ENCODE measurements at regions not wholly inside any gene's neighbourhood (a gene's known extent, or its start where the extent isn't known, plus 50 kb on each side); places are given as distances from the start of the nearest gene placed in this dataset.

- Histone ChIP-seq H3K79me2 (ENCODE audit: insufficient read depth) (no peaks in the 10 kb centered on the region), H3F3A (replicated peaks; ENCODE audit: insufficient read depth) (no peaks in the 10 kb centered on the region), H3K9me2 (no peaks in the 10 kb centered on the region), H3K9ac (no peak overlapping the region), H3K9me3 (no peaks in the 10 kb centered on the region), H3K4me2 (no peak overlapping the region), H2AFZ (ENCODE audit: low read depth) (no peak overlapping the region), H3K27ac (ENCODE audit: low read depth in 2 of 2, low read length in 1 of 2) (no peak overlapping the region), H3K4me3 (ENCODE audit: low read depth in 2 of 2, low read length in 1 of 2) (no peak overlapping the region), H4K20me1 (ENCODE audit: insufficient read depth) (no peaks in the 10 kb centered on the region), H3K36me3 (replicated peaks in 1 of 2; ENCODE audit: control insufficient read depth in 1 of 2, insufficient read depth in 2 of 2, low read length in 1 of 2) (no peaks in the 10 kb centered on the region), H3K27me3 (ENCODE audit: insufficient read depth) (no peaks in the 10 kb centered on the region), H3K4me1 (ENCODE audit: control insufficient read depth in 1 of 2, insufficient read depth in 2 of 2, low read depth in 1 of 2, low read length in 1 of 2) (no peaks in the 10 kb centered on the region)
- no peak for DNase-seq
- TF ChIP-seq POLR2AphosphoS5 (IDR thresholded peaks at IDR 0.05; ENCODE audit: low read depth, low read length) (no peak), USF1 (IDR thresholded peaks at IDR 0.05; ENCODE audit: borderline replicate concordance, low read depth) (no peak), FOSL2 (IDR thresholded peaks at IDR 0.05; ENCODE audit: borderline replicate concordance, low read depth) (no peak)
- ChIA-PET POLR2A (no interaction called here), CTCF (interaction anchor here (1.1 kb wide), 1 partner anchor 39 kb away, joined by 3 read pairs; no protein-coding TSS in a partner anchor)
Measured at GRCh38 chr6:40020166-40020565, 85.9 kb upstream of the MOCS1 start.

DNA sequence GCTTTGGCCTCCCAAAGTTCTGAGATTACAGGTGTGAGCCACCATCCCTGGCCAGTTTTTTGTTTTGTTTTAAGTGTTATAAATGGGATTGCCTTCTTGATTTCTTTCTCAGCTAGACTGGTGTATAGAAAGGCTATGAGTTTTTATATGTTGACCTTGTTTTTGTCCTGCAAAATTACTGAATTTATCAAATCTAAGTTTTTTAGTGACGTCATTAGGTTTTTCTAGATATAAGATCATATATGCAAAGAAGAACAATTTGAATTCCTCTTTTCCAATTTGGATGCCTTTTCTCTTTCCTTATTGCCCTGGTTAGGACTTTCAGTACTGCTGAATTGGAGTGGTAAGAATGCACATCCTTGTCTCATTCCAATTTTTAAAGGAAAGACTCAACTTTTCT lies 81.3 kb upstream of the MOCS1 start:
- WGBS (ENCODE audit: low lambda C conversion rate) = 27% methylated on average over 1 of the region's 1 CpG
- no peak for DNase-seq
- POLR2A ChIA-PET = no interaction called here
- no peak overlapping the region for H2AFZ ChIP-seq (ENCODE audit: low read depth)
- no peak for TF ChIP-seq GABPA (IDR thresholded peaks at IDR 0.05; ENCODE audit: low read depth)
- TF ChIP-seq MXI1 (IDR thresholded peaks at IDR 0.05; ENCODE audit: low read depth, low read length) = no peak
- TF ChIP-seq TAF1 (IDR thresholded peaks at IDR 0.05; ENCODE audit: borderline replicate concordance, low read depth, low read length) = no peak
- TF ChIP-seq RXRA (IDR thresholded peaks at IDR 0.05; ENCODE audit: borderline replicate concordance, low read depth) = no peak
- no peak for TF ChIP-seq CHD2 (IDR thresholded peaks at IDR 0.05; ENCODE audit: low read length, partially characterized antibody)
- TF ChIP-seq FOSL2 (IDR thresholded peaks at IDR 0.05; ENCODE audit: borderline replicate concordance, low read depth) = no peak
- TF ChIP-seq IRF3 (IDR thresholded peaks at IDR 0.05; ENCODE audit: low read depth, low read length) = no peak
- no peak for TF ChIP-seq EP300 (IDR thresholded peaks at IDR 0.05; ENCODE audit: borderline replicate concordance in 1 of 2, low read depth in 1 of 2, low read length in 1 of 2)
- TF ChIP-seq JUND (IDR thresholded peaks at IDR 0.05) = no peak
- TF ChIP-seq TEAD4 (IDR thresholded peaks at IDR 0.05; ENCODE audit: borderline replicate concordance, insufficient read depth) = no peak
- no peak for TF ChIP-seq SMC3 (IDR thresholded peaks at IDR 0.05; ENCODE audit: low read depth, low read length)
- no peak for TF ChIP-seq CTCF (IDR thresholded peaks at IDR 0.05)
- TF ChIP-seq RFX5 (IDR thresholded peaks at IDR 0.05; ENCODE audit: low read length) = no peak
- no peak for TF ChIP-seq POLR2AphosphoS5 (IDR thresholded peaks at IDR 0.05; ENCODE audit: low read depth, low read length)
- TF ChIP-seq GATA2 (CRISPR knock-in tag; IDR thresholded peaks at IDR 0.05) = no peak
- TF ChIP-seq, protein P1, sequence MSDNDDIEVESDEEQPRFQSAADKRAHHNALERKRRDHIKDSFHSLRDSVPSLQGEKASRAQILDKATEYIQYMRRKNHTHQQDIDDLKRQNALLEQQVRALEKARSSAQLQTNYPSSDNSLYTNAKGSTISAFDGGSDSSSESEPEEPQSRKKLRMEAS (IDR thresholded peaks at IDR 0.05; ENCODE audit: low read depth) = no peak
- TF ChIP-seq, protein P2, sequence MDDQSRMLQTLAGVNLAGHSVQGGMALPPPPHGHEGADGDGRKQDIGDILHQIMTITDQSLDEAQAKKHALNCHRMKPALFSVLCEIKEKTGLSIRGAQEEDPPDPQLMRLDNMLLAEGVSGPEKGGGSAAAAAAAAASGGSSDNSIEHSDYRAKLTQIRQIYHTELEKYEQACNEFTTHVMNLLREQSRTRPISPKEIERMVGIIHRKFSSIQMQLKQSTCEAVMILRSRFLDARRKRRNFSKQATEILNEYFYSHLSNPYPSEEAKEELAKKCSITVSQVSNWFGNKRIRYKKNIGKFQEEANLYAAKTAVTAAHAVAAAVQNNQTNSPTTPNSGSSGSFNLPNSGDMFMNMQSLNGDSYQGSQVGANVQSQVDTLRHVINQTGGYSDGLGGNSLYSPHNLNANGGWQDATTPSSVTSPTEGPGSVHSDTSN (IDR thresholded peaks at IDR 0.05) = no peak
- TF ChIP-seq ELF1 (IDR thresholded peaks at IDR 0.05) = no peak
- TF ChIP-seq NFIC (IDR thresholded peaks at IDR 0.05; ENCODE audit: borderline replicate concordance) = no peak
- H3K27me3 ChIP-seq (ENCODE audit: insufficient read depth) = no peaks in the 10 kb centered on the region
- H4K20me1 ChIP-seq (ENCODE audit: insufficient read depth) = no peaks in the 10 kb centered on the region
- no peak overlapping the region for H3K4me2 ChIP-seq
- H3K9me3 ChIP-seq = no peaks in the 10 kb centered on the region
- no peaks in the 10 kb centered on the region for H3F3A ChIP-seq (replicated peaks; ENCODE audit: insufficient read depth)
- H3K9me2 ChIP-seq = no peaks in the 10 kb centered on the region
- no peaks in the 10 kb centered on the region for H3K36me3 ChIP-seq (replicated peaks in 1 of 2; ENCODE audit: control insufficient read depth in 1 of 2, insufficient read depth in 2 of 2, low read length in 1 of 2)
- no peak overlapping the region for H3K27ac ChIP-seq (ENCODE audit: low read depth in 2 of 2, low read length in 1 of 2)
- no peak overlapping the region for H3K9ac ChIP-seq
- no peaks in the 10 kb centered on the region for H3K4me1 ChIP-seq (ENCODE audit: control insufficient read depth in 1 of 2, insufficient read depth in 2 of 2, low read depth in 1 of 2, low read length in 1 of 2)
- no peak overlapping the region for H3K4me3 ChIP-seq (ENCODE audit: low read depth in 2 of 2, low read length in 1 of 2)
- CTCF ChIA-PET = no interaction called here
- H3K79me2 ChIP-seq (ENCODE audit: insufficient read depth) = no peaks in the 10 kb centered on the region
